ENCODE measurements at regions not wholly inside any gene's neighbourhood (a gene's known extent, or its start where the extent isn't known, plus 50 kb on each side); places are given as distances from the start of the nearest gene placed in this dataset.

DNA sequence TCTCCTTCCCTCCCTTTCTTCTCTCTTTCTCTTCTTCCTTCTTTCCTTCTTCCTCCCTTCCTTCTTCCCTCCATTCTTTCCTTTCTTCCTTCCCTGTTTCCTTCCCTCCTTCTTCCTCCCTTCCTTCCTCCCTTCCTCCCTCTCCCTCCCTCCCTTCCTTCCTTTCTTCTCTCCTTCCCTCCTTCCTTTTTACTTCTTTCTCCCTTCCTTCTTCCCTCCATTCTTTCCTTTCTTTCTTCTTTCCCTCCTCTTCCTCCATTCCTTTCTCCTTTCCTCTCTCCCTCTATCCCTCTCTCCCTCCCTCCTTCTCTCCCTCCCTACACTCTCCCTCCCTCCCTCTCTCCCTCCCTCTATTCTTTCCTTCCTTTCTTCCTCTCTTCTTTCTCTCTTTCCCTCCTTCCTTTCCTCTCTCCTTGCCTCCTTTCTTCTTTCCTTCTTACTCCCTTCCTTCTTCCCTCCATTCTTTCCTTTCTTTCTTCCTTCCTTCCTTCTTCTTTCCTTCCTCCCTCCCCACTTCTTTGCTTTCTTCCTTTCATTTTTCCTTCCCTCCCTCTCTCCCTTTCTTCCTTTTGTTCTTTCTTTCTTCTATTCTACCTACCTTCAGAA, 200.4 kb upstream of the SSTR4 start:
- Histone ChIP-seq H3K79me2 (ENCODE audit: control insufficient read depth, insufficient read depth, low read length) (no peaks in the 10 kb centered on the region), H3K4me2 (ENCODE audit: insufficient read depth, low read length) (no peak overlapping the region), H3K36me3 (ENCODE audit: control insufficient read depth in 2 of 2, extremely low read depth in 1 of 2, insufficient read depth in 2 of 2, low read length in 2 of 2) (no peaks in the 10 kb centered on the region), H3K4me3 (replicated peaks in 1 of 3; ENCODE audit: insufficient read depth in 1 of 3, low read depth in 1 of 3, low read length in 3 of 3) (no peak overlapping the region), H3K27me3 (ENCODE audit: control insufficient read depth in 2 of 2, insufficient read depth in 2 of 2, low read length in 2 of 2) (peaks cover 0 to under 1% of the 10 kb centered on the region in 2 experiments), H2AFZ (ENCODE audit: low read depth, low read length) (no peak overlapping the region), H3K4me1 (ENCODE audit: control insufficient read depth, extremely low read depth, insufficient read depth, low read length) (no peaks in the 10 kb centered on the region), H3K9me1 (replicated peaks; ENCODE audit: control insufficient read depth, extremely low read depth, insufficient read depth, low read length) (no peaks in the 10 kb centered on the region), H3K9me3 (replicated peaks; ENCODE audit: control insufficient read depth, insufficient read depth, low read length) (no peaks in the 10 kb centered on the region), H3K9ac (replicated peaks; ENCODE audit: extremely low read depth, insufficient read depth, low read length) (no peak overlapping the region), H3K27ac (ENCODE audit: insufficient read depth, low read depth, low read length) (no peak overlapping the region), H4K20me1 (replicated peaks; ENCODE audit: control insufficient read depth, extremely low read depth, insufficient read depth, low read length) (no peaks in the 10 kb centered on the region)
- dilution Hi-C loops (cut with MboI; ENCODE audit: extremely low pct_ligation_motif_present, low sequenced_read_pairs), result no loop called here
- no TSS peak for BruUV-seq (replicated peaks)
- intact Hi-C loops (cut with micrococcal nuclease), result no loop called here
- TF ChIP-seq JUN (IDR thresholded peaks at IDR 0.05; ENCODE audit: borderline replicate concordance, insufficient read depth, insufficient read length, low read depth), result no peak
- no peak for TF ChIP-seq POLR2A (IDR thresholded peaks at IDR 0.05; ENCODE audit: low read depth, low read length)
- no peak for TF ChIP-seq EZH2 (IDR thresholded peaks at IDR 0.05; ENCODE audit: borderline replicate concordance, low read depth, low read length, severe bottlenecking)
- no peak for TF ChIP-seq FOS (IDR thresholded peaks at IDR 0.05; ENCODE audit: borderline replicate concordance, insufficient read depth, low read length)
- TF ChIP-seq, protein P1, sequence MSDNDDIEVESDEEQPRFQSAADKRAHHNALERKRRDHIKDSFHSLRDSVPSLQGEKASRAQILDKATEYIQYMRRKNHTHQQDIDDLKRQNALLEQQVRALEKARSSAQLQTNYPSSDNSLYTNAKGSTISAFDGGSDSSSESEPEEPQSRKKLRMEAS (IDR thresholded peaks at IDR 0.05; ENCODE audit: insufficient read depth, insufficient read length), result no peak
- no peak for TF ChIP-seq MYC (IDR thresholded peaks at IDR 0.05; ENCODE audit: low read depth, low read length)
- no peak for TF ChIP-seq GATA2 (IDR thresholded peaks at IDR 0.05; ENCODE audit: insufficient read depth, insufficient read length, low read depth, low read length)
- TF ChIP-seq, protein P2, sequence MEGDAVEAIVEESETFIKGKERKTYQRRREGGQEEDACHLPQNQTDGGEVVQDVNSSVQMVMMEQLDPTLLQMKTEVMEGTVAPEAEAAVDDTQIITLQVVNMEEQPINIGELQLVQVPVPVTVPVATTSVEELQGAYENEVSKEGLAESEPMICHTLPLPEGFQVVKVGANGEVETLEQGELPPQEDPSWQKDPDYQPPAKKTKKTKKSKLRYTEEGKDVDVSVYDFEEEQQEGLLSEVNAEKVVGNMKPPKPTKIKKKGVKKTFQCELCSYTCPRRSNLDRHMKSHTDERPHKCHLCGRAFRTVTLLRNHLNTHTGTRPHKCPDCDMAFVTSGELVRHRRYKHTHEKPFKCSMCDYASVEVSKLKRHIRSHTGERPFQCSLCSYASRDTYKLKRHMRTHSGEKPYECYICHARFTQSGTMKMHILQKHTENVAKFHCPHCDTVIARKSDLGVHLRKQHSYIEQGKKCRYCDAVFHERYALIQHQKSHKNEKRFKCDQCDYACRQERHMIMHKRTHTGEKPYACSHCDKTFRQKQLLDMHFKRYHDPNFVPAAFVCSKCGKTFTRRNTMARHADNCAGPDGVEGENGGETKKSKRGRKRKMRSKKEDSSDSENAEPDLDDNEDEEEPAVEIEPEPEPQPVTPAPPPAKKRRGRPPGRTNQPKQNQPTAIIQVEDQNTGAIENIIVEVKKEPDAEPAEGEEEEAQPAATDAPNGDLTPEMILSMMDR (IDR thresholded peaks at IDR 0.05; ENCODE audit: extremely low read depth in 1 of 2, insufficient read depth in 1 of 2, low read depth in 1 of 2, low read length in 2 of 2), result no peak
- TF ChIP-seq POLR2AphosphoS5 (IDR thresholded peaks at IDR 0.05; ENCODE audit: insufficient read depth, low read depth, low read length), result no peak
- ChIA-PET CTCF (interaction anchor here (1.7 kb wide), 1 partner anchor 17 kb away, joined by 5 read pairs; no protein-coding TSS in a partner anchor), POLR2A (no interaction called here)
- DNase-seq (ENCODE audit: low read depth, low spot score) (no peak), FAIRE-seq (no peak)

Measured in endothelial cell of umbilical vein (primary cell).